Hematopoietic multipotent progenitor cell treated with erythropoietin and hydrocortisone succinate and interleukin-3 and kit ligand, for 4 days (in vitro differentiated cells): ENCODE measurements at regions not wholly inside any gene's neighbourhood (a gene's known extent, or its start where the extent isn't known, plus 50 kb on each side); places are given as distances from the start of the nearest gene placed in this dataset.

Experiments
- DNase-seq: peaks from one replicate; pipeline ENCODE4 v3.0.0-alpha.2; 2015

GRCh38 chr3:30945291-30945690 lies 50.8 kb upstream of the GADL1 start:
- DNase-seq: no peak

GRCh38 chr3:30948426-30948825 lies 54.0 kb upstream of the GADL1 start:
- peak; percentile 68 for DNase-seq

- DNase-seq: no peak
Measured at GRCh38 chr3:30951826-30952225, 57.4 kb upstream of the GADL1 start.

- DNase-seq: no peak
Measured at GRCh38 chr3:30952786-30953185, 58.3 kb upstream of the GADL1 start.

GRCh38 chr3:30954426-30954825 lies 60.0 kb upstream of the GADL1 start:
- DNase-seq: no peak

GRCh38 chr3:30962084-30962483 lies 67.6 kb upstream of the GADL1 start:
- DNase-seq: no peak

- no peak for DNase-seq
Measured at GRCh38 chr3:30962493-30962892, 68.0 kb upstream of the GADL1 start.

GRCh38 chr3:30963223-30963722 lies 68.8 kb upstream of the GADL1 start:
- DNase-seq: no peak

GRCh38 chr3:30964612-30965011 lies 70.2 kb upstream of the GADL1 start:
- DNase-seq: no peak

GRCh38 chr3:30966896-30967295 lies 72.4 kb upstream of the GADL1 start:
- DNase-seq: no peak

- peak; percentile 17 for DNase-seq
Measured at GRCh38 chr3:30970183-30970582, 75.7 kb upstream of the GADL1 start.

GRCh38 chr3:30972449-30972848 lies 78.0 kb upstream of the GADL1 start:
- DNase-seq: no peak

GRCh38 chr3:30974071-30974470 lies 79.6 kb upstream of the GADL1 start:
- no peak for DNase-seq

- no peak for DNase-seq
Measured at GRCh38 chr3:30977592-30977991, 83.1 kb upstream of the GADL1 start.

- DNase-seq: no peak
Measured at GRCh38 chr3:30980993-30981392, 86.5 kb upstream of the GADL1 start.

- no peak for DNase-seq
Measured at GRCh38 chr3:30982416-30983075, 88.1 kb upstream of the GADL1 start.

- peak; percentile 22 for DNase-seq
Measured at GRCh38 chr3:30984855-30985749, 90.6 kb upstream of the GADL1 start.

GRCh38 chr3:30986551-30986950 lies 92.1 kb upstream of the GADL1 start:
- no peak for DNase-seq

- DNase-seq: peak; percentile 58
Measured at GRCh38 chr3:30988769-30989168, 94.3 kb upstream of the GADL1 start.

- DNase-seq: no peak
Measured at GRCh38 chr3:30989276-30990030, 95.0 kb upstream of the GADL1 start.

GRCh38 chr3:30996467-30996866 lies 102.0 kb upstream of the GADL1 start:
- no peak for DNase-seq

GRCh38 chr3:31002730-31003129 lies 108.3 kb upstream of the GADL1 start:
- DNase-seq: no peak

- DNase-seq: no peak
Measured at GRCh38 chr3:31004025-31004678, 109.7 kb upstream of the GADL1 start.
